ENCODE measurements at regions not wholly inside any gene's neighbourhood (a gene's known extent, or its start where the extent isn't known, plus 50 kb on each side); places are given as distances from the start of the nearest gene placed in this dataset.
"Not testable (repeated sequence)": the region's sequence is repeated elsewhere in the genome, so short reads cannot be mapped to it uniquely, and the experiment has no call there.

GRCh38 chr22:16390541-16391217 is 201.9 kb downstream of the CCT8L2 start:
- H3K27ac ChIP-seq (replicated peaks in 1 of 4); intact Hi-C loops (cut with DNase I); H3K36me3 ChIP-seq; DNase-seq (ENCODE audit: extremely low spot score); H3K9me3 ChIP-seq; H3K4me3 ChIP-seq; H3K4me1 ChIP-seq: not testable (repeated sequence)
- H3K27me3 ChIP-seq, result peaks cover 0 to 34% (median 0%) of the 10 kb centered on the region in 4 donors
- WGBS, result no CpG with 5 or more reads among the region's 31 CpGs

DNA sequence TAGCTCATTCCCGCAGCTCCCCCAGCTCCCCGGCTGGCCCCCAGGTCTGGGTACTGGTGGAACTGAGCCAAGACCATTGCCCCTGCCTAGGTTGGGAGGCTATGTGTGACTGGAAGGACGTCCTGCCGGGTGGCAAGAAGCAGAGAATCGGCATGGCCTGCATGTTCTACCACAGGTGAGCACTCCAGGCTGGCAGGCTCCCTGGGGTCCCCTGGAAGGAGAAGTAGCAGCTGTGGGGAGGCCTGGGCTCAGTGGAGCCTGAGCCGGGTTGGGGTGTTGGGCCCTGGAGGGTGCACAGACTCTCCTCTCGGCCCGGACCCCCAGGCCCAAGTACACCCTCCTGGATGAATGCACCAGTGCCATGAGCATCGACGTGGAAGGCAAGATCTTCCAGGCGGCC is 202.6 kb downstream of the CCT8L2 start:
- H3K36me3 ChIP-seq; intact Hi-C loops (cut with DNase I); H3K27ac ChIP-seq (replicated peaks in 1 of 4); H3K4me3 ChIP-seq; H3K4me1 ChIP-seq; H3K9me3 ChIP-seq; DNase-seq (ENCODE audit: extremely low spot score): not testable (repeated sequence)
- WGBS, result 93% methylated on average over 5 of the region's 11 CpGs
- H3K27me3 ChIP-seq, result peaks cover 0 to 34% (median 0%) of the 10 kb centered on the region in 4 donors

DNA sequence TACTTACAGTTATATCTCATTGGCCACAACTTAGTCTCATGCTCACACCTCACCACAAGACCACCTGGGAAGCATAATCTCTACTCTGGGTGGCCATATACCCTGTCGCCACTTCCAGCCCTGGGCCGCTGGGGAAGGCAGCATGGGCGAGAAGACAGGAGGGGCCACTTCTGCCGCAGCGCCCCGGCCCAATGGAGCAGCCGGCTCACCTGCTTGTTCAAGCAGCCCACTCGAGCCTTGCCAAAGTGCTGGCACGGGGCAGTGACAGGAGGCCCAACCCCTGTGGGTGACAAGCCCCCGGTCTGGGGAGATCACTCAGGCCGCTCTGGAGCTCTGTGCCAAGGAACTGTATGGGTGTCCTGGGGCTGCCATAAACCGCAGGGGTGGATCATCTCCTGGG is 203.4 kb downstream of the CCT8L2 start:
- DNase-seq (ENCODE audit: extremely low spot score); H3K27ac ChIP-seq (replicated peaks in 1 of 4); H3K4me1 ChIP-seq; H3K9me3 ChIP-seq; H3K36me3 ChIP-seq; intact Hi-C loops (cut with DNase I); H3K4me3 ChIP-seq: not testable (repeated sequence)
- no CpG with 5 or more reads among the region's 12 CpGs for WGBS
- peaks cover 0 to 34% (median 0%) of the 10 kb centered on the region in 4 donors for H3K27me3 ChIP-seq

DNA sequence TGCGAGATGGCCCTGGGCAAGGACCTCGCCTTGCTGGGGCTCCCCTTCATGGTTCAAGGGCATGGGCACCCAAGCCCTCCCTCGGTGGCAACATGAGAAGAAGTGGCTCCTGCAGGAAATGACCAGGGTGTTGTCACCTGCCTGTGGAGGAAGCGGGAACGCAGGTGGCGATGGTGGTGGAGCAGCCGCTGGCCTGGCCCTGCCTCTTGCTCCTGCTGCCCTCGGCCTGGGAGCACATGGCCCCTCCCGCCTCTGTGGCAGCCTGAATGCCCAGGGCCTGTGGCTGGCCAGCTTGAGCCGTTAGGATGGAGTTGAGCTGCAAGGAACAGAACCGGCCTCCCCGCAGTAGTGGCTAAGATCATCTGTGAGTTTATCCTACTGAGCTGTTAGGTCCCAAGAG is 204.0 kb downstream of the CCT8L2 start:
- DNase-seq (ENCODE audit: extremely low spot score); H3K27ac ChIP-seq (replicated peaks in 1 of 4); H3K4me1 ChIP-seq; H3K4me3 ChIP-seq; H3K36me3 ChIP-seq; intact Hi-C loops (cut with DNase I); H3K9me3 ChIP-seq: not testable (repeated sequence)
- H3K27me3 ChIP-seq, result peaks cover 0 to 34% (median 0%) of the 10 kb centered on the region in 4 donors
- 75% methylated on average over 4 of the region's 12 CpGs for WGBS

DNA sequence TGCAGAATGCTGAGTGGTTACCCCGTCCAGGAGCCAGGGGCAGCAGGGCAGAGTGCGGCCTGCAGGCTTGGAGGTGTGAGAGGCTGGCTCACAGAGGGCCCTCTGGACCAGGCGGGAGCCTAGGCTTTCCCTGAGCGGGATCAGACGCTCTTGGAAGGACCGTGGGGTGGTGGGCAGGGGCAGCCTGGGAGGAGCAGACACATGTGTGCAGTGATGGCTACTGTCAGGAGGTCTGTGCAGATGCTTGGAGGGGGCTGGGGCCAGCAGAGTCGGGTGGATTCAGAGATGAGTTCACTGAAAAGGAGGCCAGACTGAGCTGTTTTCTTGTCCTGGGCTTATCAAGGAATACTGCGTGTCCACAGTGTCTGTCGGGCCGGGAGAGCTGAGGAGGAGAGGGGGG is 204.5 kb downstream of the CCT8L2 start:
- H3K27me3 ChIP-seq, result peaks cover 0 to 34% (median 0%) of the 10 kb centered on the region in 4 donors
- H3K4me3 ChIP-seq; H3K4me1 ChIP-seq; H3K36me3 ChIP-seq; H3K27ac ChIP-seq (replicated peaks in 1 of 4); DNase-seq (ENCODE audit: extremely low spot score); H3K9me3 ChIP-seq; intact Hi-C loops (cut with DNase I): not testable (repeated sequence)
- WGBS, result 77% methylated on average over 8 of the region's 10 CpGs

DNA sequence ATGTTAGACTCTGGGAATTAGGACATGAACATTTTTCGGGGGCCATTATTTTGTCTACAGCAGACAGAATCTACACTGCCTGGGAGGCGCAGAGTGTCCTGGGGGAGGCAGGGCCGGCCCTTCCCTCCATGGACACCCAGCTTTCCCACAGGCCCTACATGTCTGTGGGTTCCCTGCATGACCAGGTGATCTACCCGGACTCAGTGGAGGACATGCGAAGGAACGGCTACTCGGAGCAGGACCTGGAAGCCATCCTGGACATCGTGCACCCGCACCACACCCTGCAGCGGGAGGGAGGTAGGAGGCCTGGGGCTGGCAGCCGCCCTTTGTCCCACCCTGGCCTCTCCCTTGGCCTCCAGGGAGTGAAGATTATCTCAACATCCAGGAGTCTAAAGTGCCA is 205.1 kb downstream of the CCT8L2 start:
- DNase-seq (ENCODE audit: extremely low spot score), result not testable (repeated sequence)

DNA sequence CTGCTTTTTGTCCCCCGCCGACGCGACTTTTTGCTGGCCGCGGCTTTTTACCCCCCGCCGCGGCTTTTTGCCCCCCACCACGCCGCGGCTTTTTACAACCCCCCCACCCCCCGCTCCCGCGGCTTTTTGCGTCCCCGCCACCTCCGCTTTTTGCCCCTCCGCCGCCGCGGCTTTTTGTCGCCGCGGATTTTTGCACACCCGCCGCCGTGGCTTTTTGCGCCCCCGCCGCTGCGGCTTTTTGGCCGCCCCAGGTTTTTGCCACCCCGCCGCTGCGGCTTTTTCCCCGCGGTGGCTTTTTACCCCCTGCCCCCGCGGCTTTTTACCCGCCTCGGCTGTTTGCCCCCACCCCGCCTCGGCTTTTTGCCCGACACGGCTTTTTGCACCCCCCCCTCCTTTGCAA is 205.5 kb downstream of the CCT8L2 start:
- no peak for TF ChIP-seq CTCF (IDR thresholded peaks at IDR 0.05)
- no peak for TF ChIP-seq POLR2AphosphoS5 (IDR thresholded peaks at IDR 0.05)
- TF ChIP-seq POLR2A (IDR thresholded peaks at IDR 0.05; ENCODE audit: low read depth), result no peak
- TF ChIP-seq EP300 (IDR thresholded peaks at IDR 0.05), result no peak
- DNase-seq (ENCODE audit: extremely low spot score), result no peak
- Histone ChIP-seq H3K27me3 (peaks cover 0 to 34% (median 0%) of the 10 kb centered on the region in 4 donors), H3K36me3 (no peaks in the 10 kb centered on the region), H3K4me3 (no peak overlapping the region), H3K4me1 (no peaks in the 10 kb centered on the region), H3K9me3 (no peaks in the 10 kb centered on the region), H3K27ac (replicated peaks in 1 of 4) (no peak overlapping the region)
- intact Hi-C loops (cut with DNase I), result no loop called here
- WGBS, result 29% methylated on average over 38 of the region's 46 CpGs

More for the DNA sequence above, 205.1 kb downstream of the CCT8L2 start:
- H3K9me3 ChIP-seq; H3K27ac ChIP-seq (replicated peaks in 1 of 4); H3K4me1 ChIP-seq; H3K36me3 ChIP-seq; intact Hi-C loops (cut with DNase I); H3K4me3 ChIP-seq: not testable (repeated sequence)
- WGBS, result 80% methylated on average over 10 of the region's 11 CpGs
- peaks cover 0 to 34% (median 0%) of the 10 kb centered on the region in 4 donors for H3K27me3 ChIP-seq

- H3K27ac ChIP-seq (replicated peaks in 1 of 4); H3K4me3 ChIP-seq; intact Hi-C loops (cut with DNase I); H3K27me3 ChIP-seq; H3K4me1 ChIP-seq; H3K9me3 ChIP-seq; H3K36me3 ChIP-seq; DNase-seq (ENCODE audit: extremely low spot score): not testable (repeated sequence)
- no CpG with 5 or more reads among the region's 8 CpGs for WGBS
These were observed 231.3 kb downstream of the CCT8L2 start for GRCh38 chr22:16361328-16361727.

- H3K4me3 ChIP-seq; H3K4me1 ChIP-seq; H3K36me3 ChIP-seq; H3K27me3 ChIP-seq; H3K9me3 ChIP-seq; DNase-seq (ENCODE audit: extremely low spot score); intact Hi-C loops (cut with DNase I); H3K27ac ChIP-seq (replicated peaks in 1 of 4): not testable (repeated sequence)
- WGBS, result no CpG with 5 or more reads among the region's 8 CpGs
These were observed 240.0 kb downstream of the CCT8L2 start for GRCh38 chr22:16352637-16353036.

- WGBS, result no CpG with 5 or more reads among the region's 7 CpGs
- H3K4me1 ChIP-seq, H3K4me3 ChIP-seq: not testable (repeated sequence)
These were observed 245.5 kb downstream of the CCT8L2 start for GRCh38 chr22:16347083-16347482.

GRCh38 chr22:16315565-16315964 is 277.0 kb downstream of the CCT8L2 start:
- H3K4me1 ChIP-seq; intact Hi-C loops (cut with DNase I); H3K27me3 ChIP-seq; H3K27ac ChIP-seq (replicated peaks in 1 of 4); H3K9me3 ChIP-seq; DNase-seq (ENCODE audit: extremely low spot score); H3K36me3 ChIP-seq; H3K4me3 ChIP-seq: not testable (repeated sequence)
- WGBS, result 79% methylated on average over 6 of the region's 15 CpGs

More at GRCh38 chr22:16347083-16347482, 245.5 kb downstream of the CCT8L2 start:
- intact Hi-C loops (cut with DNase I); H3K27me3 ChIP-seq; DNase-seq (ENCODE audit: extremely low spot score); H3K36me3 ChIP-seq; H3K27ac ChIP-seq (replicated peaks in 1 of 4); H3K9me3 ChIP-seq: not testable (repeated sequence)
